Neural cell (in vitro differentiated cells): ENCODE measurements at regions not wholly inside any gene's neighbourhood (a gene's known extent, or its start where the extent isn't known, plus 50 kb on each side); places are given as distances from the start of the nearest gene placed in this dataset.

ENCODE experiments used
- CTCF ChIP-seq: fragments of 450-650 bp; IDR thresholded peaks from 2 replicates; pipeline ENCODE4 v1.5.1; 2014; ENCODE audit warnings: antibody characterized with exemption, mild to moderate bottlenecking, moderate library complexity; ENCODE audit not compliant: poor library complexity, severe bottlenecking
- EZH2 ChIP-seq: fragments of 200-600, 300-800 bp; shearing (Covaris generic), sonication (generic); IDR thresholded peaks from 2 replicates; pipeline ENCODE4 v1.6.1; 2014; ENCODE audit warnings: antibody characterized with exemption, low read length, borderline replicate concordance, mild to moderate bottlenecking; ENCODE audit not compliant: insufficient read depth, poor library complexity, severe bottlenecking
- POLR2AphosphoS5 ChIP-seq: IDR thresholded peaks from 2 replicates; pipeline ENCODE4 v1.6.1; 2012
- RAD21 ChIP-seq: fragments of 450-650 bp; conservative IDR thresholded peaks from 2 replicates; pipeline ENCODE4 v1.6.1; 2014; ENCODE audit warnings: antibody characterized with exemption, mild to moderate bottlenecking, moderate library complexity
- SMC3 ChIP-seq: fragments of 450-650 bp; conservative IDR thresholded peaks from 2 replicates; pipeline ENCODE4 v1.6.1; 2014; ENCODE audit warnings: antibody characterized with exemption, mild to moderate bottlenecking, moderate library complexity; ENCODE audit not compliant: poor library complexity

- TF ChIP-seq CTCF = no peak
- TF ChIP-seq POLR2AphosphoS5 = no peak
- TF ChIP-seq EZH2 = no peak
- TF ChIP-seq SMC3 = no peak
- TF ChIP-seq RAD21 = no peak
Observed at GRCh38 chr1:216908126-216908525, 184.9 kb upstream of the ESRRG start.
